ENCODE measurements at regions not wholly inside any gene's neighbourhood (a gene's known extent, or its start where the extent isn't known, plus 50 kb on each side); places are given as distances from the start of the nearest gene placed in this dataset.

- no peaks in the 10 kb centered on the region for H3K27me3 ChIP-seq (ENCODE audit: control insufficient read depth, insufficient read depth, low read length)
- H3K9me3 ChIP-seq (ENCODE audit: control insufficient read depth, insufficient read depth, low read depth, low read length), result no peaks in the 10 kb centered on the region
- no peak overlapping the region for H3K4me2 ChIP-seq (ENCODE audit: extremely low read depth, insufficient read depth, low read length)
- no peaks in the 10 kb centered on the region for H3K79me2 ChIP-seq (ENCODE audit: control insufficient read depth, insufficient read depth, low read length)
- TF ChIP-seq EZH2 (IDR thresholded peaks at IDR 0.05; ENCODE audit: low read length, missing control alignments) (no peak), CTCF (conservative IDR thresholded peaks at IDR 0.05 in 1 of 2, IDR thresholded peaks at IDR 0.05 in 1 of 2; ENCODE audit: low read depth in 1 of 2, low read length in 2 of 2) (no peak)
- H3K36me3 ChIP-seq (ENCODE audit: control insufficient read depth, insufficient read depth, low read length), result no peaks in the 10 kb centered on the region
- DNase-seq (ENCODE audit: low read depth in 2 of 2), result no peak
- H3K4me3 ChIP-seq (replicated peaks in 1 of 4; ENCODE audit: control extremely low read depth in 1 of 4, insufficient read depth in 1 of 4, low read depth in 3 of 4, low read length in 4 of 4), result no peak overlapping the region
- peaks cover 7% of the 10 kb centered on the region for H3K4me1 ChIP-seq (ENCODE audit: control insufficient read depth, extremely low read depth, insufficient read depth, low read length)
- H4K20me1 ChIP-seq (ENCODE audit: control insufficient read depth, extremely low read depth, insufficient read depth, low read length), result no peaks in the 10 kb centered on the region
- H2AFZ ChIP-seq (ENCODE audit: low read length), result no peak overlapping the region
- no peak overlapping the region for H3K27ac ChIP-seq (ENCODE audit: insufficient read depth, low read length)
- no peak overlapping the region for H3K9ac ChIP-seq (ENCODE audit: insufficient read depth, low read length)
Measured at GRCh38 chr5:143596824-143597223, 193.3 kb upstream of the NR3C1 start.

GRCh38 chr5:143594902-143595818 is 191.7 kb upstream of the NR3C1 start:
- no peak overlapping the region for H2AFZ ChIP-seq (ENCODE audit: low read length)
- H3K79me2 ChIP-seq (ENCODE audit: control insufficient read depth, insufficient read depth, low read length), result no peaks in the 10 kb centered on the region
- TF ChIP-seq EZH2 (IDR thresholded peaks at IDR 0.05; ENCODE audit: low read length, missing control alignments), result no peak
- TF ChIP-seq CTCF (conservative IDR thresholded peaks at IDR 0.05 in 1 of 2, IDR thresholded peaks at IDR 0.05 in 1 of 2; ENCODE audit: low read depth in 1 of 2, low read length in 2 of 2), result no peak
- no peak overlapping the region for H3K4me3 ChIP-seq (replicated peaks in 1 of 4; ENCODE audit: control extremely low read depth in 1 of 4, insufficient read depth in 1 of 4, low read depth in 3 of 4, low read length in 4 of 4)
- H4K20me1 ChIP-seq (ENCODE audit: control insufficient read depth, extremely low read depth, insufficient read depth, low read length), result no peaks in the 10 kb centered on the region
- H3K36me3 ChIP-seq (ENCODE audit: control insufficient read depth, insufficient read depth, low read length), result no peaks in the 10 kb centered on the region
- H3K27ac ChIP-seq (ENCODE audit: insufficient read depth, low read length), result no peak overlapping the region
- no peaks in the 10 kb centered on the region for H3K9me3 ChIP-seq (ENCODE audit: control insufficient read depth, insufficient read depth, low read depth, low read length)
- H3K9ac ChIP-seq (ENCODE audit: insufficient read depth, low read length), result no peak overlapping the region
- H3K4me1 ChIP-seq (ENCODE audit: control insufficient read depth, extremely low read depth, insufficient read depth, low read length), result peaks cover 7% of the 10 kb centered on the region
- no peaks in the 10 kb centered on the region for H3K27me3 ChIP-seq (ENCODE audit: control insufficient read depth, insufficient read depth, low read length)
- H3K4me2 ChIP-seq (ENCODE audit: extremely low read depth, insufficient read depth, low read length), result no peak overlapping the region
- peak; percentile 14 to 37 for DNase-seq (ENCODE audit: low read depth in 2 of 2)

GRCh38 chr5:143593723-143594122 is 190.2 kb upstream of the NR3C1 start:
- Histone ChIP-seq H3K27ac (ENCODE audit: insufficient read depth, low read length) (no peak overlapping the region), H3K9ac (ENCODE audit: insufficient read depth, low read length) (no peak overlapping the region), H3K27me3 (ENCODE audit: control insufficient read depth, insufficient read depth, low read length) (no peaks in the 10 kb centered on the region), H3K9me3 (ENCODE audit: control insufficient read depth, insufficient read depth, low read depth, low read length) (no peaks in the 10 kb centered on the region), H3K36me3 (ENCODE audit: control insufficient read depth, insufficient read depth, low read length) (no peaks in the 10 kb centered on the region), H3K4me1 (ENCODE audit: control insufficient read depth, extremely low read depth, insufficient read depth, low read length) (peaks cover 9% of the 10 kb centered on the region), H2AFZ (ENCODE audit: low read length) (no peak overlapping the region), H4K20me1 (ENCODE audit: control insufficient read depth, extremely low read depth, insufficient read depth, low read length) (no peaks in the 10 kb centered on the region), H3K4me2 (ENCODE audit: extremely low read depth, insufficient read depth, low read length) (no peak overlapping the region), H3K4me3 (replicated peaks in 1 of 4; ENCODE audit: control extremely low read depth in 1 of 4, insufficient read depth in 1 of 4, low read depth in 3 of 4, low read length in 4 of 4) (no peak overlapping the region), H3K79me2 (ENCODE audit: control insufficient read depth, insufficient read depth, low read length) (no peaks in the 10 kb centered on the region)
- DNase-seq (ENCODE audit: low read depth in 2 of 2), result no peak
- TF ChIP-seq EZH2 (IDR thresholded peaks at IDR 0.05; ENCODE audit: low read length, missing control alignments), result no peak
- TF ChIP-seq CTCF (conservative IDR thresholded peaks at IDR 0.05 in 1 of 2, IDR thresholded peaks at IDR 0.05 in 1 of 2; ENCODE audit: low read depth in 1 of 2, low read length in 2 of 2), result no peak

All from fibroblast of lung (primary cell).